NK-92 treated with Interleukin-12 subunit alpha and Interleukin-12 subunit beta, amount 100 ng/mL, for 24 hours (cell line): ENCODE measurements at regions not wholly inside any gene's neighbourhood (a gene's known extent, or its start where the extent isn't known, plus 50 kb on each side); places are given as distances from the start of the nearest gene placed in this dataset.

ENCODE experiments used
- DNase-seq: peaks from one replicate; lab custom pipeline; 2025; lab: John Stamatoyannopoulos, UW

GRCh38 chr5:57705769-57706168 lies 223.2 kb upstream of the ACTBL2 start:
- no peak for DNase-seq

GRCh38 chr5:57703721-57704120 lies 221.1 kb upstream of the ACTBL2 start:
- no peak for DNase-seq

- DNase-seq = no peak
Measured at GRCh38 chr5:57700484-57700883, 217.9 kb upstream of the ACTBL2 start.

- no peak for DNase-seq
Measured at GRCh38 chr5:57700072-57700471, 217.5 kb upstream of the ACTBL2 start.

GRCh38 chr5:57698802-57699201 lies 216.2 kb upstream of the ACTBL2 start:
- no peak for DNase-seq

GRCh38 chr5:57698086-57698485 lies 215.5 kb upstream of the ACTBL2 start:
- DNase-seq = no peak

GRCh38 chr5:57696825-57697570 lies 214.4 kb upstream of the ACTBL2 start:
- DNase-seq = no peak

- no peak for DNase-seq
Measured at GRCh38 chr5:57696389-57696769, 213.8 kb upstream of the ACTBL2 start.

GRCh38 chr5:57695706-57696388 lies 213.2 kb upstream of the ACTBL2 start:
- no peak for DNase-seq

GRCh38 chr5:57695179-57695578 lies 212.6 kb upstream of the ACTBL2 start:
- no peak for DNase-seq

GRCh38 chr5:57693488-57694305 lies 211.1 kb upstream of the ACTBL2 start:
- DNase-seq = no peak

- DNase-seq = no peak
Measured at GRCh38 chr5:57692582-57693487, 210.2 kb upstream of the ACTBL2 start.

- DNase-seq = no peak
Measured at GRCh38 chr5:57690724-57691123, 208.1 kb upstream of the ACTBL2 start.

- no peak for DNase-seq
Measured at GRCh38 chr5:57687596-57687995, 205.0 kb upstream of the ACTBL2 start.

- DNase-seq = no peak
Measured at GRCh38 chr5:57685516-57686255, 203.1 kb upstream of the ACTBL2 start.

- DNase-seq = no peak
Measured at GRCh38 chr5:57684299-57684702, 201.7 kb upstream of the ACTBL2 start.

- no peak for DNase-seq
Measured at GRCh38 chr5:57683036-57683630, 200.5 kb upstream of the ACTBL2 start.

GRCh38 chr5:57681942-57682341 lies 199.3 kb upstream of the ACTBL2 start:
- no peak for DNase-seq

- no peak for DNase-seq
Measured at GRCh38 chr5:57680686-57681085, 198.1 kb upstream of the ACTBL2 start.

GRCh38 chr5:57677235-57677634 lies 194.6 kb upstream of the ACTBL2 start:
- DNase-seq = no peak
